ENCODE measurements at regions not wholly inside any gene's neighbourhood (a gene's known extent, or its start where the extent isn't known, plus 50 kb on each side); places are given as distances from the start of the nearest gene placed in this dataset.

DNA sequence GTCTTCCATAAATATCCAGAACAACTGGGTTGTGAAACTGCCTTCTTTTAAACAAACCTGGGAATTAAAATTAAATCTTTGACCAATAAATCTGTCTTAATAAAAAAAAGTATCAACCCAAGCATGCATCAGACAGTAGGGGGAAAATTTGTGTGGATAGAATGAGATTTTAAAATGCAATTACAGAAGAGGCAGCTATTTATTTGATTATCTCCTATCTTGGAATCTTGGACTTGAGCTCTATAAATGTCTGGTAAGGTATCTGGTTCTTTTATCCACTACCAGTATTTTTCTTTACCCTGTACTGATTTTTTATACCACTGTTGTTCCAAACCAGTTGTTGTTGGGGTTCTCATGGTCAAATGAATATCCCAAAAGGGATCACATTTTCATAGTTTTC lies 157.6 kb upstream of the VEPH1 start:
- Histone ChIP-seq H3K27me3 (replicated peaks in 1 of 7) (peaks cover 0 to 11% (median 0%) of the 10 kb centered on the region in 7 donors), H3K4me1 (no peaks in the 10 kb centered on the region), H3K9me3 (no peaks in the 10 kb centered on the region), H3K27ac (no peak overlapping the region), H3K4me3 (no peak overlapping the region), H3K36me3 (no peaks in the 10 kb centered on the region)
- intact Hi-C loops (cut with DNase I; ENCODE audit: low total_unique reads), result no loop called here
- TF ChIP-seq CTCF (IDR thresholded peaks at IDR 0.05 in 8 of 11, conservative IDR thresholded peaks at IDR 0.05 in 3 of 11) (no peak), POLR2AphosphoS5 (IDR thresholded peaks at IDR 0.05) (no peak), POLR2A (IDR thresholded peaks at IDR 0.05) (no peak)
- no peak for DNase-seq

- intact Hi-C loops (cut with DNase I; ENCODE audit: low total_unique reads), result no loop called here
- Histone ChIP-seq H3K27me3 (replicated peaks in 1 of 7) (peaks cover 0 to 7% (median 0%) of the 10 kb centered on the region in 7 donors), H3K4me1 (no peaks in the 10 kb centered on the region), H3K27ac (no peak overlapping the region), H3K9me3 (no peaks in the 10 kb centered on the region), H3K36me3 (no peaks in the 10 kb centered on the region), H3K4me3 (no peak overlapping the region)
- 90 to 97% (median 93%) methylated on average over 2 of the region's 2 CpGs for WGBS, 5 donors
- TF ChIP-seq CTCF (IDR thresholded peaks at IDR 0.05 in 8 of 11, conservative IDR thresholded peaks at IDR 0.05 in 3 of 11), result no peak
- no peak for TF ChIP-seq POLR2AphosphoS5 (IDR thresholded peaks at IDR 0.05)
- TF ChIP-seq POLR2A (IDR thresholded peaks at IDR 0.05), result no peak
- no peak for DNase-seq
Observed at GRCh38 chr3:157652366-157652765, 149.2 kb upstream of the VEPH1 start.

DNA sequence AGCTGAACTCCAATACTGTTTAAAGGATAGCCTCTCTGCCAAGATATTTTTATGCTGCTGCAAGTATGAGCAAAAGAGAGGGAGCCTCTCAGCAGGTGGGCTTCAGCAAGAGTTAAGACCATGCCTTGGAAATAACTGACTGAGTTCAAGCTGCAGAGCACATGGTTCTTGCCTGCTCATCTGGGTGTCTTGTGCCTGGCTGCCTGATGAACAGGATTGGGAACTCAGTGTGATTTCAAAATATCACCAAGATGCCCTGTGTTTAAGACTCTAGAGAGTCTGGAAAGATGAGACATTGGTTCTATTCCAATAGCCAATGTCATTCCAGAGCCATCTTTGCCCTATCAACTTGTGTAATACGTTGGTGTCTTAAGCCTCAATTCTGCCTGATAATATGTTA lies 147.5 kb upstream of the VEPH1 start:
- H3K9me3 ChIP-seq, result no peaks in the 10 kb centered on the region
- intact Hi-C loops (cut with DNase I; ENCODE audit: low total_unique reads), result no loop called here
- H3K4me1 ChIP-seq, result no peaks in the 10 kb centered on the region
- DNase-seq, result no peak
- H3K27ac ChIP-seq, result no peak overlapping the region
- 63 to 91% (median 76%) methylated on average over 1 of the region's 1 CpG for WGBS, 5 donors
- no peak overlapping the region for H3K4me3 ChIP-seq
- TF ChIP-seq POLR2A (IDR thresholded peaks at IDR 0.05) (no peak), CTCF (IDR thresholded peaks at IDR 0.05 in 8 of 11, conservative IDR thresholded peaks at IDR 0.05 in 3 of 11) (no peak), POLR2AphosphoS5 (IDR thresholded peaks at IDR 0.05) (no peak)
- no peaks in the 10 kb centered on the region for H3K27me3 ChIP-seq (replicated peaks in 1 of 7)
- H3K36me3 ChIP-seq, result no peaks in the 10 kb centered on the region

DNA sequence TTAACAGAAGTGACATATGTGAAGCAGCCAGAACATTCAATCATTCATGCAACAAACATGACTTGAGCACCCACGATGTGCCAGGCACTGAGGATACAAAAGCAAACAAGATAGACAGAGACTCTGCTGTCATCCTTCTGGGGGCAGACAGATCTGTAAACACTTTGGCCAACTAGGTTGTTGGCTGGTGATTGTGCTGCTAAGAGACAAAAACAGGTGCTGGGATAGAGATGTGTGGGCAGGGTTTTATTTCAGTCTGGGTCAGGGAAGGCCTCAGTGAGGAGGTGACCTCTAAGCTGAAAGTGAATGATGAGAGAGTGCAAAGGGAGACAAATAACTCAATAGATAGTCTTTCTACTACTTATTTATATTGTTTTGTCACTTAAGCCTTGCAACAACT lies 147.0 kb upstream of the VEPH1 start:
- no peaks in the 10 kb centered on the region for H3K9me3 ChIP-seq
- intact Hi-C loops (cut with DNase I; ENCODE audit: low total_unique reads), result no loop called here
- DNase-seq, result no peak
- WGBS, 5 donors, result 50 to 79% (median 69%) methylated on average over 1 of the region's 1 CpG
- no peak overlapping the region for H3K27ac ChIP-seq
- TF ChIP-seq CTCF (IDR thresholded peaks at IDR 0.05 in 8 of 11, conservative IDR thresholded peaks at IDR 0.05 in 3 of 11), result no peak
- TF ChIP-seq POLR2A (IDR thresholded peaks at IDR 0.05), result no peak
- TF ChIP-seq POLR2AphosphoS5 (IDR thresholded peaks at IDR 0.05), result no peak
- no peaks in the 10 kb centered on the region for H3K27me3 ChIP-seq (replicated peaks in 1 of 7)
- H3K36me3 ChIP-seq, result no peaks in the 10 kb centered on the region
- H3K4me3 ChIP-seq, result no peak overlapping the region
- H3K4me1 ChIP-seq, result no peaks in the 10 kb centered on the region
